ENCODE measurements at regions not wholly inside any gene's neighbourhood (a gene's known extent, or its start where the extent isn't known, plus 50 kb on each side); places are given as distances from the start of the nearest gene placed in this dataset.

DNA sequence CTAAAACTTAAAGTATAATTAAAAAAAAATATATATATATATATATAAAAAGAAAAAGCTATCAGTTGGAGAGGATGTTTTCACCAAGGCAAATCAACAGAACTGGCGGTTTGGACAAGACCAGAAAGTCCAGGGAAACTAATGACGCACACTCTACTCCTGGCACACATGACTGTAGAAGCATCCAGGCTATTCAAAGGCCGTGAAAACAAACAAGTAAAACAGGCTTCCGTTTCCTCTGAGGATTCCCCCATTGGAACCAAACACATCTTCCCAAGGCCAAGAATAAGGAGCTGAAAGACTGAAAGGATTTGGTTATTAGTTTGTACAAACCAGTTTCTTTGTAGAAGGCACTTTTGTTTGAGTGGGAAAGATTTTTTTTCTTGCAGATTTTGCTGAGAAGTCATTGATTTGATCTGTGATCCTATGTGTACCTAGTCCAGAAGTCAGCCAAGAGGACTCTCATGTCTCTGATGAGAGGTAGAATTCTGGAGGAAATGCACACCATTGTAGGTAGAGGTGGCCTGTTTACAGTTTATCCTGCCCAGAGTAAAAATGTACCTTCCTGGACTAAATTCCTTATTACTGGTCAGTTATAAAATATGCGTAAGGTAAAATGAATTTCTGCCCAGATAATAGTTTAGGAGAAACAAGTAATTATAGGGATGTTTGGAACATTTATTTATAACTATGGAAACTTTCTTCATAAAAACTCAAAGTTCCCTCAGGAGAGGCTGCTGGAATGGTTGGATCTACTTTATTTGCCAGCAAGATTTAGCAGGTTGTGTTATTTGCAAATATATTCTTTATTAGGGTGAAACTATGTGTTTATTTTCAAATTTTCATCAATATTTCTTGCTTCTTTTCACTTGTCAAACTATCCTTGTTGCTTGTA, 66.5 kb downstream of the DMP1 start:
- TF ChIP-seq, protein P1, sequence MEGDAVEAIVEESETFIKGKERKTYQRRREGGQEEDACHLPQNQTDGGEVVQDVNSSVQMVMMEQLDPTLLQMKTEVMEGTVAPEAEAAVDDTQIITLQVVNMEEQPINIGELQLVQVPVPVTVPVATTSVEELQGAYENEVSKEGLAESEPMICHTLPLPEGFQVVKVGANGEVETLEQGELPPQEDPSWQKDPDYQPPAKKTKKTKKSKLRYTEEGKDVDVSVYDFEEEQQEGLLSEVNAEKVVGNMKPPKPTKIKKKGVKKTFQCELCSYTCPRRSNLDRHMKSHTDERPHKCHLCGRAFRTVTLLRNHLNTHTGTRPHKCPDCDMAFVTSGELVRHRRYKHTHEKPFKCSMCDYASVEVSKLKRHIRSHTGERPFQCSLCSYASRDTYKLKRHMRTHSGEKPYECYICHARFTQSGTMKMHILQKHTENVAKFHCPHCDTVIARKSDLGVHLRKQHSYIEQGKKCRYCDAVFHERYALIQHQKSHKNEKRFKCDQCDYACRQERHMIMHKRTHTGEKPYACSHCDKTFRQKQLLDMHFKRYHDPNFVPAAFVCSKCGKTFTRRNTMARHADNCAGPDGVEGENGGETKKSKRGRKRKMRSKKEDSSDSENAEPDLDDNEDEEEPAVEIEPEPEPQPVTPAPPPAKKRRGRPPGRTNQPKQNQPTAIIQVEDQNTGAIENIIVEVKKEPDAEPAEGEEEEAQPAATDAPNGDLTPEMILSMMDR (conservative IDR thresholded peaks at IDR 0.05; ENCODE audit: low read length): no peak
- TF ChIP-seq EZH2phosphoT487 (IDR thresholded peaks at IDR 0.05; ENCODE audit: borderline replicate concordance, low read depth, low read length): no peak

All from OCI-LY7 (cell line).